CD4-positive, CD25-positive, alpha-beta regulatory T cell (primary cell): ENCODE measurements at regions not wholly inside any gene's neighbourhood (a gene's known extent, or its start where the extent isn't known, plus 50 kb on each side); places are given as distances from the start of the nearest gene placed in this dataset.
A peak's percentile ranks its signal among the peaks of the same experiment; 100 is the strongest.

ENCODE experiments used
- ATAC-seq, 2 donors: fragments of 150-1000 bp; cut with Tn5 transposase; one replicate each; pipeline ENCODE4 v1.10.0; 2021; ENCODE audit warnings: low read depth in 2 of 2, moderate number of reproducible peaks in 2 of 2, moderate library complexity in 1 of 2
- DNase-seq, 3 donors: peaks; one replicate each; pipeline versions ENCODE4 v3.0.0 to v3.0.0-alpha.2; 2012 to 2022; ENCODE audit warnings: mixed read lengths in 1 of 3
- H3K27ac ChIP-seq: one replicate; pipeline ENCODE4 v1.7.0; 2013; ENCODE audit warnings: mild to moderate bottlenecking, low read length; ENCODE audit not compliant: insufficient read depth, poor library complexity, severe bottlenecking
- H3K27me3 ChIP-seq: one replicate; pipeline ENCODE4 v1.7.0; 2013; ENCODE audit warnings: low read length; ENCODE audit not compliant: control insufficient read depth, insufficient read depth
- H3K36me3 ChIP-seq: one replicate; pipeline ENCODE4 v1.7.0; 2013; ENCODE audit warnings: mild to moderate bottlenecking, low read length, moderate library complexity; ENCODE audit not compliant: control insufficient read depth, insufficient read depth
- H3K4me1 ChIP-seq: 2 replicates; pipeline ENCODE4 v1.7.0; 2013; ENCODE audit warnings: mild to moderate bottlenecking, low read length; ENCODE audit not compliant: insufficient read depth, control insufficient read depth, poor library complexity, severe bottlenecking
- H3K4me3 ChIP-seq: one replicate; pipeline ENCODE4 v1.7.0; 2013; ENCODE audit warnings: low read depth, mild to moderate bottlenecking, low read length, moderate library complexity
- H3K9me3 ChIP-seq, 2 experiments: 1 replicate in 1 of 2; 2 replicates in 1 of 2; pipeline ENCODE4 v1.7.0; 2013; ENCODE audit warnings: low read length in 2 of 2, mild to moderate bottlenecking in 1 of 2, moderate library complexity in 1 of 2; ENCODE audit not compliant: control insufficient read depth in 2 of 2
- H3K27ac Mint-ChIP-seq, 3 donors: one replicate each; pipeline ENCODE4 v1.8.0; 2020 to 2022; ENCODE audit warnings: mild to moderate bottlenecking in 3 of 3, mixed read lengths in 3 of 3, moderate library complexity in 2 of 3
- H3K27me3 Mint-ChIP-seq: one replicate; pipeline ENCODE4 v1.8.0; 2022; ENCODE audit warnings: mild to moderate bottlenecking, mixed read lengths
- H3K36me3 Mint-ChIP-seq: one replicate; pipeline ENCODE4 v1.8.0; 2020; ENCODE audit warnings: mixed read lengths
- H3K4me1 Mint-ChIP-seq, 4 donors: one replicate each; pipeline ENCODE4 v1.8.0; 2020 to 2022; ENCODE audit warnings: mixed read lengths in 4 of 4, mild to moderate bottlenecking in 1 of 4
- H3K4me3 Mint-ChIP-seq, 4 donors: one replicate each; pipeline ENCODE4 v1.8.0; 2020 to 2022; ENCODE audit warnings: mild to moderate bottlenecking in 4 of 4, mixed read lengths in 4 of 4, moderate library complexity in 3 of 4
- H3K9me3 Mint-ChIP-seq, 7 donors: one replicate each; pipeline ENCODE4 v1.8.0; 2020 to 2022; ENCODE audit warnings: mixed read lengths in 7 of 7, mild to moderate bottlenecking in 3 of 7, moderate library complexity in 2 of 7

GRCh38 chr12:46531059-46531785 is 158.6 kb upstream of the SLC38A2 start:
- no peak overlapping the region for H3K4me3 ChIP-seq
- Mint-ChIP-seq H3K4me1 (peaks cover 0 to 2% (median 0%) of the 10 kb centered on the region in 4 donors), H3K4me3 (no peak overlapping the region), H3K36me3 (peaks cover 3% of the 10 kb centered on the region), H3K27me3 (peaks cover 8% of the 10 kb centered on the region), H3K27ac (no peak overlapping the region), H3K9me3 (peaks cover 0 to 9% (median 1%) of the 10 kb centered on the region in 7 donors)
- no peaks in the 10 kb centered on the region for H3K9me3 ChIP-seq
- no peak overlapping the region for H3K27ac ChIP-seq
- H3K36me3 ChIP-seq: no peaks in the 10 kb centered on the region
- ATAC-seq (no peak), DNase-seq (no peak)
- no peaks in the 10 kb centered on the region for H3K4me1 ChIP-seq
- H3K27me3 ChIP-seq: no peaks in the 10 kb centered on the region

DNA sequence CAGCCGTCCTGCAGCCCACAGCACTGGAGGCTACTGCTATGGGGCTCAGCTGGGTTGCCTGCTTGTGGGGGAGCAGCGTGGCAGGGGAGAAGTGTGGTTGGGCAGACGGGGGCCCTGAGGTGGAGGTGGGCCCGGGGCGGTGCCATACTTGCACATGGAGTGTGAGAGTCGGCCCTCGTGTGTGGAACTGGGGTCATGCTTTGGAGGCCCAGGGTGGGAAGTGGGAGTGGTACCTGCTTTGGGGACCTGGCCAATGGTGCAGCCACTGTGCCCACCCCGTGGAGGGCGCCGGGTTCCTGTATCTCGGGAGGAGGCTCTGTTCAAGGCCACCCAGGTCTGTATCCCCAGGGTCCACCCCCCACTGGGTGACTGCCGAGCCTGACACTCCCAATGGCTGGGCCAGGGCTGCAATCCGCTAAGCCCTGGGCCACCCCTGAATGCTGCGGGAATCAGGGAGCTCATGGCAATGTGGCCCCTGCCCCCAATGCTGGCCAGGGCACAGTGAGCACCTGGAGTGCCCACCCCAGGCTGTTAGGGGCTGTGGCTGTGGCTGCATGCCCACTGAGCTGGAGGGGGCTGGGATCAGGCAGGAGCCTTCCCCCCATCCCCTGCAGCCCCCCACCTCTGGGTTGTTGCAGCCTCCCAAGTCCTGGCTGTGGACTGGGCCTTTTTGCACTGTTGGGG is 157.9 kb upstream of the SLC38A2 start:
- no peak overlapping the region for H3K4me3 Mint-ChIP-seq
- Histone ChIP-seq H3K9me3 (no peaks in the 10 kb centered on the region), H3K4me3 (no peak overlapping the region), H3K36me3 (no peaks in the 10 kb centered on the region), H3K27ac (no peak overlapping the region), H3K4me1 (no peaks in the 10 kb centered on the region), H3K27me3 (no peaks in the 10 kb centered on the region)
- ATAC-seq (no peak), DNase-seq (no peak)
- H3K4me1 Mint-ChIP-seq: no peaks in the 10 kb centered on the region
- H3K27me3 Mint-ChIP-seq: peaks cover 8% of the 10 kb centered on the region
- H3K27ac Mint-ChIP-seq: no peak overlapping the region
- H3K9me3 Mint-ChIP-seq: peaks cover 0 to 9% (median 1%) of the 10 kb centered on the region in 7 donors
- H3K36me3 Mint-ChIP-seq: peaks cover 3% of the 10 kb centered on the region

DNA sequence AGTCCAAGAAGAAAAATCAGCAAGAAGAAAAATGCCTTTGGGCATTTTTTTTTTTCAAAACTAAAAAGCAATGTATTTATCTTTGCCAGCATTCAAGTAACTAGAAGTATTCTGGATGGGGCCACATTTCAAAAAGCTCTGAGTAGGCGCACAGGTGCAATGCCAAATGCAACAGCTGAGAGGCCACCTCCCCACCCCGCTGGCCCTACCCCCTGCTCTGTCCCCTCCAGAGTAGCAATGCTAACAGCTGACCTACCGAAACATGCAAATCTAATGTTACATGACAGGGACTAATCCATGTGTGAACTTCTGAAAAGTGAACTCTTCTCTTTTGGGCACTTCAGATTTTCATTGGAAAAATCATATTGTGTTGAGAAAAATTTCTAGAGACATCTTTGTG is 153.7 kb upstream of the SLC38A2 start:
- Mint-ChIP-seq H3K9me3 (peaks cover 0 to 9% (median 1%) of the 10 kb centered on the region in 7 donors), H3K27me3 (peaks cover 8% of the 10 kb centered on the region), H3K4me3 (no peak overlapping the region), H3K36me3 (peaks cover 3% of the 10 kb centered on the region), H3K4me1 (peaks cover 4 to 32% (median 19%) of the 10 kb centered on the region in 4 donors), H3K27ac (no peak overlapping the region)
- Histone ChIP-seq H3K36me3 (no peaks in the 10 kb centered on the region), H3K27ac (no peak overlapping the region), H3K4me1 (peaks cover 17% of the 10 kb centered on the region), H3K4me3 (no peak overlapping the region), H3K9me3 (no peaks in the 10 kb centered on the region), H3K27me3 (no peaks in the 10 kb centered on the region)
- no peak for DNase-seq
- ATAC-seq: no peak

- peaks cover 17% of the 10 kb centered on the region for H3K4me1 ChIP-seq
- no peak overlapping the region for H3K27ac ChIP-seq
- H3K4me1 Mint-ChIP-seq: peaks cover 4 to 32% (median 20%) of the 10 kb centered on the region in 4 donors
- no peaks in the 10 kb centered on the region for H3K9me3 ChIP-seq
- H3K27ac Mint-ChIP-seq: peak overlapping the region in 2 of 3 donors; percentile 33 to 88
- no peak for ATAC-seq
- DNase-seq: no peak
- H3K27me3 Mint-ChIP-seq: peaks cover 4% of the 10 kb centered on the region
- H3K36me3 Mint-ChIP-seq: peaks cover 3% of the 10 kb centered on the region
- H3K9me3 Mint-ChIP-seq: peaks cover 0 to 9% (median 1%) of the 10 kb centered on the region in 7 donors
- H3K36me3 ChIP-seq: no peaks in the 10 kb centered on the region
- no peak overlapping the region for H3K4me3 Mint-ChIP-seq
- H3K27me3 ChIP-seq: no peaks in the 10 kb centered on the region
- no peak overlapping the region for H3K4me3 ChIP-seq
Measured at GRCh38 chr12:46524778-46525177, 152.2 kb upstream of the SLC38A2 start.

- Mint-ChIP-seq H3K27ac (peak overlapping the region; percentile 33 to 90 (median 88)), H3K27me3 (peaks cover 4% of the 10 kb centered on the region), H3K36me3 (peaks cover 3% of the 10 kb centered on the region), H3K9me3 (peaks cover 0 to 5% (median under 1%) of the 10 kb centered on the region in 7 donors), H3K4me1 (peaks cover 4 to 32% (median 20%) of the 10 kb centered on the region in 4 donors), H3K4me3 (peak overlapping the region; percentile 3 to 72 (median 32))
- ATAC-seq (peak; percentile 94), DNase-seq (peak in 2 of 3 donors; percentile 53 to 87)
- peak overlapping the region; percentile 77 for H3K4me3 ChIP-seq
- H3K27me3 ChIP-seq: no peaks in the 10 kb centered on the region
- H3K27ac ChIP-seq: peak overlapping the region; percentile 25
- H3K4me1 ChIP-seq: peaks cover 17% of the 10 kb centered on the region
- H3K9me3 ChIP-seq: no peaks in the 10 kb centered on the region
- H3K36me3 ChIP-seq: no peaks in the 10 kb centered on the region
Measured at GRCh38 chr12:46523863-46524770, 151.5 kb upstream of the SLC38A2 start.

- peak overlapping the region; percentile 77 for H3K4me3 ChIP-seq
- H3K4me1 ChIP-seq: peaks cover 17% of the 10 kb centered on the region
- DNase-seq: no peak
- peak overlapping the region; percentile 33 to 90 (median 88) for H3K27ac Mint-ChIP-seq
- peak overlapping the region; percentile 3 to 72 (median 32) for H3K4me3 Mint-ChIP-seq
- H3K36me3 Mint-ChIP-seq: peaks cover 3% of the 10 kb centered on the region
- peak overlapping the region; percentile 25 for H3K27ac ChIP-seq
- H3K36me3 ChIP-seq: no peaks in the 10 kb centered on the region
- H3K9me3 ChIP-seq: no peaks in the 10 kb centered on the region
- no peak for ATAC-seq
- H3K9me3 Mint-ChIP-seq: peaks cover 0 to 3% (median 0%) of the 10 kb centered on the region in 7 donors
- H3K27me3 ChIP-seq: no peaks in the 10 kb centered on the region
- H3K4me1 Mint-ChIP-seq: peaks cover 4 to 32% (median 20%) of the 10 kb centered on the region in 4 donors
- peaks cover 4% of the 10 kb centered on the region for H3K27me3 Mint-ChIP-seq
Measured at GRCh38 chr12:46523446-46523845, 150.9 kb upstream of the SLC38A2 start.

DNA sequence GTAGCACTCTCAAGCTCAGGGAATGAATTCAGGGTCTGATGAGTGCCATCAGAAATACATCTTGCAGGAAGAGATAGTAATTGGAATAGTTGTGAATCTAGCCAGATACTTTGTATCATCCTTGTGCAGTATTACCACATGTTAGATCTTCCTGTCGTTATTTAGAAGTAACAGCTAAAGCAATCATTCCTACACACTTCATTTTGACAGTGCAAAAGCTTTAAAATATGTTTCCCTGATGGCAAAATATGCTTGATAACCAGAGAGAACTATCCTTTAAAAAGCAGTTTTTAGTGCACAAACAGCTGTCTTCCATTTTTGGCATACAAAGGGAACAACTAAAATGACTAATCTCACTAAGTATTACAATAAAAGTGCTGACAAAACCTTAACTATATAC is 149.5 kb upstream of the SLC38A2 start:
- Histone ChIP-seq H3K27ac (no peak overlapping the region), H3K9me3 (no peaks in the 10 kb centered on the region), H3K4me1 (peaks cover 21% of the 10 kb centered on the region), H3K36me3 (no peaks in the 10 kb centered on the region), H3K4me3 (no peak overlapping the region), H3K27me3 (no peaks in the 10 kb centered on the region)
- Mint-ChIP-seq H3K4me1 (peaks cover 4 to 41% (median 26%) of the 10 kb centered on the region in 4 donors), H3K27ac (no peak overlapping the region), H3K9me3 (peaks cover 0 to 1% (median 0%) of the 10 kb centered on the region in 7 donors), H3K27me3 (peaks cover 4% of the 10 kb centered on the region), H3K4me3 (no peak overlapping the region), H3K36me3 (no peaks in the 10 kb centered on the region)
- ATAC-seq (no peak), DNase-seq (no peak)
